H9 (cell line): ENCODE measurements at regions not wholly inside any gene's neighbourhood (a gene's known extent, or its start where the extent isn't known, plus 50 kb on each side); places are given as distances from the start of the nearest gene placed in this dataset.

Experiments
- DNase-seq: peaks from one replicate; pipeline ENCODE4 v3.0.0-alpha.2; 2017
- H2AFZ ChIP-seq: one replicate; pipeline ENCODE4 v1.6.1; 2013; ENCODE audit warnings: mild to moderate bottlenecking, low read length, control low read depth, moderate library complexity
- H2AK5ac ChIP-seq: 2 replicates; pipeline ENCODE4 v1.6.1; 2013; ENCODE audit warnings: low read length, control low read depth, mixed read lengths; ENCODE audit not compliant: insufficient read length
- H2BK120ac ChIP-seq: one replicate; pipeline ENCODE4 v1.6.1; 2013; ENCODE audit warnings: low read depth, mild to moderate bottlenecking, low read length, control low read depth, inconsistent platforms; ENCODE audit not compliant: poor library complexity, severe bottlenecking
- H2BK12ac ChIP-seq: 2 replicates; pipeline ENCODE4 v1.6.1; 2013; ENCODE audit warnings: low read length, control low read depth, mixed read lengths, low read depth; ENCODE audit not compliant: insufficient read length
- H2BK15ac ChIP-seq: 2 replicates; pipeline ENCODE4 v1.6.1; 2013; ENCODE audit warnings: low read depth, low read length, control low read depth
- H2BK20ac ChIP-seq: one replicate; pipeline ENCODE4 v1.6.1; 2013; ENCODE audit warnings: low read depth, mild to moderate bottlenecking, low read length, control low read depth, inconsistent platforms; ENCODE audit not compliant: poor library complexity, severe bottlenecking
- H2BK5ac ChIP-seq: 2 replicates; pipeline ENCODE4 v1.6.1; 2013; ENCODE audit warnings: low read length, control low read depth, mixed read lengths; ENCODE audit not compliant: insufficient read length
- H3K14ac ChIP-seq: 2 replicates; pipeline ENCODE4 v1.6.1; 2013; ENCODE audit warnings: low read length, control low read depth; ENCODE audit not compliant: insufficient read depth
- H3K18ac ChIP-seq: 2 replicates; pipeline ENCODE4 v1.6.1; 2013; ENCODE audit warnings: low read depth, mild to moderate bottlenecking, mixed read lengths, low read length, control low read depth; ENCODE audit not compliant: insufficient read length
- H3K23ac ChIP-seq: 2 replicates; pipeline ENCODE4 v1.6.1; 2013; ENCODE audit warnings: low read length, control low read depth, mixed read lengths, low read depth; ENCODE audit not compliant: insufficient read length
- H3K23me2 ChIP-seq: 2 replicates; pipeline ENCODE4 v1.6.1; 2013; ENCODE audit warnings: low read depth, mild to moderate bottlenecking, mixed read lengths, low read length, control low read depth; ENCODE audit not compliant: insufficient read length, poor library complexity, severe bottlenecking
- H3K27ac ChIP-seq: 2 replicates; pipeline ENCODE4 v1.5.1; 2013; ENCODE audit warnings: low read length, control low read depth, mixed read lengths, low read depth; ENCODE audit not compliant: insufficient read length
- H3K27me3 ChIP-seq: 2 replicates; pipeline ENCODE4 v1.6.1; 2013; ENCODE audit warnings: low read length, control low read depth, inconsistent platforms; ENCODE audit not compliant: insufficient read depth
- H3K4ac ChIP-seq: 2 replicates; pipeline ENCODE4 v1.6.1; 2013; ENCODE audit warnings: low read depth, mild to moderate bottlenecking, control low read depth, inconsistent platforms, low read length, moderate library complexity
- H3K4me1 ChIP-seq: 2 replicates; pipeline ENCODE4 v1.6.1; 2013; ENCODE audit warnings: low read length, control low read depth, inconsistent platforms; ENCODE audit not compliant: insufficient read depth
- H3K4me2 ChIP-seq: 2 replicates; pipeline ENCODE4 v1.6.1; 2013; ENCODE audit warnings: low read length, control low read depth, mixed read lengths; ENCODE audit not compliant: insufficient read length, insufficient read depth
- H3K56ac ChIP-seq: 2 replicates; pipeline ENCODE4 v1.6.1; 2013; ENCODE audit warnings: low read depth, mild to moderate bottlenecking, mixed read lengths, low read length, control low read depth; ENCODE audit not compliant: insufficient read length
- H3K79me1 ChIP-seq: 2 replicates; pipeline ENCODE4 v1.6.1; 2013; ENCODE audit warnings: low read depth, mild to moderate bottlenecking, moderate library complexity, low read length, control low read depth, inconsistent platforms; ENCODE audit not compliant: insufficient read depth, poor library complexity, severe bottlenecking
- H3K79me2 ChIP-seq: 2 replicates; pipeline ENCODE4 v1.6.1; 2013; ENCODE audit warnings: low read length, control low read depth, inconsistent platforms; ENCODE audit not compliant: insufficient read depth
- H3K9ac ChIP-seq: 2 replicates; pipeline ENCODE4 v1.6.1; 2013; ENCODE audit warnings: low read length, control low read depth, mixed read lengths; ENCODE audit not compliant: insufficient read length; ENCODE audit errors: extremely low read depth
- H3K9me3 ChIP-seq: one replicate; pipeline ENCODE4 v1.6.1; 2013; ENCODE audit warnings: low read depth, low read length, inconsistent platforms; ENCODE audit not compliant: control insufficient read depth
- H3T11ph ChIP-seq: one replicate; pipeline ENCODE4 v1.6.1; 2013; ENCODE audit warnings: mild to moderate bottlenecking, low read length, control low read depth, inconsistent platforms
- H4K20me1 ChIP-seq: one replicate; pipeline ENCODE4 v1.6.1; 2013; ENCODE audit not compliant: control insufficient read depth, insufficient read length, insufficient read depth
- H4K5ac ChIP-seq: 2 replicates; pipeline ENCODE4 v1.6.1; 2013; ENCODE audit warnings: low read depth, mild to moderate bottlenecking, mixed read lengths, low read length, control low read depth; ENCODE audit not compliant: insufficient read length
- H4K8ac ChIP-seq: replicated peaks from 2 replicates; pipeline ENCODE4 v1.6.1; 2013; ENCODE audit warnings: low read length, control low read depth, mixed read lengths, low read depth; ENCODE audit not compliant: insufficient read length
- H4K91ac ChIP-seq: 2 replicates; pipeline ENCODE4 v1.6.1; 2013; ENCODE audit warnings: low read depth, mild to moderate bottlenecking, moderate library complexity, mixed read lengths, low read length, control low read depth; ENCODE audit not compliant: insufficient read length
- H3K27ac Mint-ChIP-seq, 3 experiments: 2 replicates in 2 of 3; 3 replicates in 1 of 3; pipeline ENCODE4 v1.8.0; 2020 to 2021; ENCODE audit warnings: mixed read lengths in 3 of 3, mild to moderate bottlenecking in 1 of 3, moderate library complexity in 1 of 3
- H3K27me3 Mint-ChIP-seq: 2 replicates; pipeline ENCODE4 v1.8.0; 2021; ENCODE audit warnings: low read depth, mild to moderate bottlenecking, moderate library complexity, mixed read lengths
- H3K36me3 Mint-ChIP-seq, 3 experiments: 2 replicates in 2 of 3; 3 replicates in 1 of 3; pipeline ENCODE4 v1.8.0; 2020 to 2021; ENCODE audit warnings: low read depth in 3 of 3, mixed read lengths in 3 of 3; ENCODE audit not compliant: insufficient read depth in 1 of 3
- H3K4me1 Mint-ChIP-seq, 2 experiments: 2 replicates each; pipeline ENCODE4 v1.8.0; 2020; ENCODE audit warnings: mixed read lengths in 2 of 2
- H3K4me3 Mint-ChIP-seq, 2 experiments: 2 replicates in 1 of 2; 3 replicates in 1 of 2; pipeline ENCODE4 v1.8.0; 2020 to 2021; ENCODE audit warnings: mild to moderate bottlenecking in 2 of 2, mixed read lengths in 2 of 2, moderate library complexity in 1 of 2
- H3K9me3 Mint-ChIP-seq, 2 experiments: 2 replicates in 1 of 2; 3 replicates in 1 of 2; pipeline ENCODE4 v1.8.0; 2020; ENCODE audit warnings: mild to moderate bottlenecking in 2 of 2, mixed read lengths in 2 of 2, moderate library complexity in 1 of 2
- WGBS: extraction: QIAGEN DNeasy Blood & Tissue Kit; methylation state at CpG from one replicate; pipeline ENCODE4 v1.1.7; 2013; ENCODE audit warnings: missing lambda C conversion rate, low lambda C conversion rate, mixed read lengths; ENCODE audit not compliant: insufficient read length; ENCODE audit errors: extremely low coverage; 5-methylcytosine and 5-hydroxymethylcytosine counted together
- TF ChIP-seq, protein P1 (sequence below): fragments of 200-600 bp; sonication (generic); conservative IDR thresholded peaks from 3 replicates; pipeline ENCODE4 v1.8.0; 2021; ENCODE audit warnings: antibody characterized with exemption, mild to moderate bottlenecking

GRCh38 chr4:125760956-125761355, 446.2 kb downstream of the FAT4 start:
- H3K36me3 Mint-ChIP-seq: no peaks in the 10 kb centered on the region
- H3K14ac ChIP-seq: no peak overlapping the region
- H3K79me1 ChIP-seq: no peaks in the 10 kb centered on the region

More at GRCh38 chr4:125760956-125761355, 446.2 kb downstream of the FAT4 start:
- H2AFZ ChIP-seq: no peak overlapping the region
- no peak for DNase-seq
- no peak overlapping the region for H2BK120ac ChIP-seq
- H3K23ac ChIP-seq: no peak overlapping the region
- no peaks in the 10 kb centered on the region for H4K20me1 ChIP-seq
- no peak overlapping the region for H2BK15ac ChIP-seq
- Mint-ChIP-seq H3K27ac (no peak overlapping the region), H3K27me3 (no peaks in the 10 kb centered on the region), H3K9me3 (no peaks in the 10 kb centered on the region), H3K4me3 (no peak overlapping the region), H3K4me1 (no peaks in the 10 kb centered on the region)
- no peak overlapping the region for H3K27ac ChIP-seq
- H2BK20ac ChIP-seq: no peak overlapping the region
- H3K56ac ChIP-seq: no peak overlapping the region
- no peaks in the 10 kb centered on the region for H3K79me2 ChIP-seq
- no peak overlapping the region for H2BK12ac ChIP-seq
- no peaks in the 10 kb centered on the region for H3K27me3 ChIP-seq
- no peaks in the 10 kb centered on the region for H3K9me3 ChIP-seq
- H4K91ac ChIP-seq: no peak overlapping the region
- no peak overlapping the region for H3T11ph ChIP-seq
- H2BK5ac ChIP-seq: no peak overlapping the region
- H3K23me2 ChIP-seq: no peaks in the 10 kb centered on the region
- no peak overlapping the region for H3K4me2 ChIP-seq
- H3K18ac ChIP-seq: no peak overlapping the region
- TF ChIP-seq, protein P1, sequence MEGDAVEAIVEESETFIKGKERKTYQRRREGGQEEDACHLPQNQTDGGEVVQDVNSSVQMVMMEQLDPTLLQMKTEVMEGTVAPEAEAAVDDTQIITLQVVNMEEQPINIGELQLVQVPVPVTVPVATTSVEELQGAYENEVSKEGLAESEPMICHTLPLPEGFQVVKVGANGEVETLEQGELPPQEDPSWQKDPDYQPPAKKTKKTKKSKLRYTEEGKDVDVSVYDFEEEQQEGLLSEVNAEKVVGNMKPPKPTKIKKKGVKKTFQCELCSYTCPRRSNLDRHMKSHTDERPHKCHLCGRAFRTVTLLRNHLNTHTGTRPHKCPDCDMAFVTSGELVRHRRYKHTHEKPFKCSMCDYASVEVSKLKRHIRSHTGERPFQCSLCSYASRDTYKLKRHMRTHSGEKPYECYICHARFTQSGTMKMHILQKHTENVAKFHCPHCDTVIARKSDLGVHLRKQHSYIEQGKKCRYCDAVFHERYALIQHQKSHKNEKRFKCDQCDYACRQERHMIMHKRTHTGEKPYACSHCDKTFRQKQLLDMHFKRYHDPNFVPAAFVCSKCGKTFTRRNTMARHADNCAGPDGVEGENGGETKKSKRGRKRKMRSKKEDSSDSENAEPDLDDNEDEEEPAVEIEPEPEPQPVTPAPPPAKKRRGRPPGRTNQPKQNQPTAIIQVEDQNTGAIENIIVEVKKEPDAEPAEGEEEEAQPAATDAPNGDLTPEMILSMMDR: no peak
- no peak overlapping the region for H4K5ac ChIP-seq
- no CpG with 5 or more reads among the region's 3 CpGs for WGBS
- no peak overlapping the region for H3K4ac ChIP-seq
- no peak overlapping the region for H4K8ac ChIP-seq
- H3K4me1 ChIP-seq: no peaks in the 10 kb centered on the region
- no peak overlapping the region for H3K9ac ChIP-seq
- no peak overlapping the region for H2AK5ac ChIP-seq
